GM12872 (cell line): ENCODE measurements at regions not wholly inside any gene's neighbourhood (a gene's known extent, or its start where the extent isn't known, plus 50 kb on each side); places are given as distances from the start of the nearest gene placed in this dataset.
A peak's percentile ranks its signal among the peaks of the same experiment; 100 is the strongest.

Experiments
- TF ChIP-seq, protein P1 (sequence below): IDR thresholded peaks from 3 replicates; pipeline ENCODE4 v1.5.1; 2011; ENCODE audit warnings: low read depth, mild to moderate bottlenecking, low read length, moderate library complexity; ENCODE audit not compliant: insufficient read depth

DNA sequence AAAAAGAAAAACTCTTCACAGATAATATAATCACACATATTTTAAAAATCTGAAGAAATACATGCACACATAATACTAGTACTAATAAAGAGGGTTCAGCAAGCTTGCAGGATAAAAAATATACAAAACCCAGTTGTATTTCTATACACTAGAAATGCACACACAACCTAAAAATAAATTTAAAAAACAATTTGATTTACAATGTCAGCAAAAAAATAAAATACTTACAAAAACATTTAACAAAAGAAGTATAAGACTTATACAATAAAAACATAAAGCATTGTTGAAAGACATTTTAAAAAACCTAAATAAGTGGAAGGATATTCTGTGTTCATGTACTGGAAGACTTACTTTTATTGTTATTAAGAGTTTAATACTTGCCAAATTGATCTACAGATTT, 81.7 kb upstream of the ALK start:
- TF ChIP-seq, protein P1, sequence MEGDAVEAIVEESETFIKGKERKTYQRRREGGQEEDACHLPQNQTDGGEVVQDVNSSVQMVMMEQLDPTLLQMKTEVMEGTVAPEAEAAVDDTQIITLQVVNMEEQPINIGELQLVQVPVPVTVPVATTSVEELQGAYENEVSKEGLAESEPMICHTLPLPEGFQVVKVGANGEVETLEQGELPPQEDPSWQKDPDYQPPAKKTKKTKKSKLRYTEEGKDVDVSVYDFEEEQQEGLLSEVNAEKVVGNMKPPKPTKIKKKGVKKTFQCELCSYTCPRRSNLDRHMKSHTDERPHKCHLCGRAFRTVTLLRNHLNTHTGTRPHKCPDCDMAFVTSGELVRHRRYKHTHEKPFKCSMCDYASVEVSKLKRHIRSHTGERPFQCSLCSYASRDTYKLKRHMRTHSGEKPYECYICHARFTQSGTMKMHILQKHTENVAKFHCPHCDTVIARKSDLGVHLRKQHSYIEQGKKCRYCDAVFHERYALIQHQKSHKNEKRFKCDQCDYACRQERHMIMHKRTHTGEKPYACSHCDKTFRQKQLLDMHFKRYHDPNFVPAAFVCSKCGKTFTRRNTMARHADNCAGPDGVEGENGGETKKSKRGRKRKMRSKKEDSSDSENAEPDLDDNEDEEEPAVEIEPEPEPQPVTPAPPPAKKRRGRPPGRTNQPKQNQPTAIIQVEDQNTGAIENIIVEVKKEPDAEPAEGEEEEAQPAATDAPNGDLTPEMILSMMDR: no peak

DNA sequence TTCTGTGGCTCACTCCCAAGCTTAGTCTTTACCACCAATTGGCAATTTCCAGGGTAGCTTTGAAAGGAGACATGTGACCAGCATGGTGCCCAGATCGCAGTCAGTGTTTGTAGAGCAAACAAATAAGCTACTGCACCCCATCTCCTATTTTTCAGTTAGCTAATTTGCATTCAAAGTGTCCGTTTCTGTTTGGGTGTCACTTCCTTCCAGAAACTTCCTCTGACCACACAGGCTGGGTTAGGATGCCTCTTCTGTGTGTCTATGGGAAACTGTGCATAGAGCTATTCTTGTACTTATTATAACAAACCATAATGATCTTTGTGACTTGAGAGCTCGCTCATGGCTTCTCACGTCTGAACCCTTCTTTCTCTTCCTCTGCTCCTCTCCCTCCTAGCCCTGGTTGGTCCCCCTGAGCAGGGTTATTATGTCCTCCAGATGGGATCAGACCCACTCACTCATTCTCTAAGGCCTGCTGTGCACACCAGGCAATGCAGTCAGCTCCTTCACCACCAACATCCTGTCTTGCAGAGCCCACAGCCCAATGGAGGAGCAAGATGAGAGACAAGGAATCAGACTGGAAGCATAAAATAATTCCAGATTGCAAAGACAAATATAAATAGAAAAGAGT, 101.2 kb upstream of the ALK start:
- TF ChIP-seq, protein P1: no peak

DNA sequence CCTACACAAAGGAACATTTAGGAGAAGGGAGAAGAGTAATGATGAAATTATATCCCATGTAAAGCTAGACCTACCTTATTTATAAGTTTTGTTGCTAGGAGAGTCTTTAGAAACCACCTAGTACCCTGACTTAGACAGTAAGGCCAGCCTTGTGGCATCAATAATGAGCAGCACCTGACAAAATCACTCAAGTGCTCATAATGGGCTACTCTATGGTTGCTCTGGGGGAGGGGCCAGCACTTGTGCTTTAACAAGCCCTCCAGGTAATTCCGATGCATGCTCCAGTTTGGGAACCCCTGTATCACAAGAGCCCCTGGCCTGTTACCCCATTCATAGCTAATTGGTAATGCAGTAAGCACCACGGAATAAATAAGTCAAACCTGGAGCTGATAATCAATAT, 102.9 kb upstream of the ALK start:
- TF ChIP-seq, protein P1: no peak

DNA sequence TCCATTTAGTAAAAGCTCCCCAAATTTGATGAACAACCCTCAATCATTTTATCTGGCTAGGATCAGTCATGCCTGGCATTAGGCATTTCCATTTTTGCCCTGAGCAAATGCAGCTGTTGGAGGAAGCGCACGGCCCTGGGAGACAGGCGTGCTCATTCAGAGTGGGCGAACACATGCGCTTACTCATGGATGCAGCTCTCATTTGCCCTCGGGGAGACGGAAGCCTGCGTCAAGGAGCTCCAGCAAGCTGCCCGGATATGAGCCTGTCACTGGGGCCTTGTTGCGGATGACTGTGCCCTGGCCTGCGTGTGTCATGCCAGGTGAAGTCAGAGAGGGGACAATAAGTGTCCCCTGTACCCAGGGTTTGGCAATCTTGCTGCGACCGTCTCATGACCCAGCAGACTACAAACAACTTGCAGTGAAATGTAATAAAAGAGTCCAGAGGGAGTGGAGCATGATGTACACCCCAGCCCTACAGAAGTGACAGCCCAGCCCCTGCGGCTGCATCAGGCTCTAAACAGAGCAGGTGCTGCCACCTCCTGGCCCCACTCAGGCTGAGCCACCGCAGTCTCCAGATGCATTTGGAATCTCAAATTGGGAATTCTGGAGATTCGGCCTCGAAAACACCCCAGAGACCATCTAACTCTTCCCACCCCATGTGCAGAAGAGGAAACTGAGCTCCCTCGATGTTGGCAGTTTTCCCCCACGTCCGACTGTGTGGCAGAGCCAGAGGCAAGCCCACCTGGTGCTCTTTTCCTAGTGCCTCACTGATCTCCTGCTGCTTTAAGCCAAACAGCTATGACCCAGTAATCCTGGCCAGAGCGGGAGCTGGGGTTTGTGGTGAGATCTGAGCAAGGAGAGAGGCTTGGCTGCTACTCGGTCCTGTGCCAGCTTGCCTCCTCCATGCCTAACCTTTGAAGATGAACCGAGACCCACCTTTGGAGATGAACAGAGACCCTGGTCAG, 105.0 kb upstream of the ALK start:
- TF ChIP-seq, protein P1: peak; percentile 67

DNA sequence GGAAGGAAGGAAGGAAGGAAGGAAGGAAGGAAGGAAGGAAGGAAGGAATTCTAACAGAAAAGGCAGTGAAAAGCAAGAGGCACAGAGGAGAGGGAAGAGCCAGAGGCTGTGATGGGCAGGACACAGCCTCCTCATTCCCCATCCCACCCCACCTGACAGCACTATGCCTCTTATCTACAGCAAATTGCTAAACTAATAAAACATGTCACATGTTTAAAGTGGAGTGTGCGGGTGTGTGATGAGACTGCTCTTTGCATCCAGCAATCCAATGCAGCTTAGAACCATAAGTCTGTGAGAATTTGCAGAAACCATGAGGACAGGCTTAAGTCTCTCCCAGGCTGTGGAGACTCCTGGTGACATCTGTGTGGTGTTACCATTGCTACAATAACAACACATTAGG, 108.4 kb upstream of the ALK start:
- TF ChIP-seq, protein P1: no peak

DNA sequence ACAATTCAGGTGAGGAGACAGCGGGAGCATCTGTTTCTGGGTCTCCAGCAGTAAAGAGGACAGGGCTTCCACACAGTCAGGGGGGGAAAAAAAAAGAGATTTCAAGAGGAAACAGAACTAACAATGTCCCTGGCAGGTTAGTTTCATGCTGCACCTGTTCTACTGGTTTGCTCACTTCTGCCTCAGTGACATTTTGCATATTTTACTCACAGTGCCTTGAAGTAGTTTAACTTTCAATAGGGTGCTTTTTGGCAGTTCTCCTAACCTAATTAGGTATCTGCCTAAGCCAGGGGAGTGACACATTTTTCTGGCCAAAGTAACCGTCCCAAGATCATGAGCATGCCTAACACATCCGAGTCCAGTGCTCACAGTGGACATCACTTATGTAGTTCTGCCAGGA, 109.0 kb upstream of the ALK start:
- TF ChIP-seq, protein P1: no peak

DNA sequence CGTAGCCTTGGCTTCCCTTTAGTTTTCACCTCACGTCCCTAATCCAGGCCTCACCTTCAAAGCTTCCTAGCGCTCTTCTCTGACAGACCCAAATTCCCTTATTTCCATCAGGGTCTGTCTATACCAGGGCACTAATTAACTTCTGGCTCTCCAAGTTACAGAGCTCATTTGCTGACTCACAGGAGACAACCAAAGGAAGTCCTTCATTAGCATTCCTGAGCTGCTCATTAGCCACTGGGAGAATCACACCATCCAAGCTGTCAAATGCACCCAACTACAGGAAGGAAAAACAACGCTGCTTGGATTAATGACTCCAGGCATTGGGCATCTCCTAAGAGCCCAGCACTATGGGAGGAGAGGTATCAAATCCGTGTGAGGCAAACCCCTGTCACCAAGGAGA, 109.8 kb upstream of the ALK start:
- TF ChIP-seq, protein P1: no peak
